Endothelial cell of umbilical vein (primary cell): ENCODE measurements at regions not wholly inside any gene's neighbourhood (a gene's known extent, or its start where the extent isn't known, plus 50 kb on each side); places are given as distances from the start of the nearest gene placed in this dataset.

ENCODE experiments used
- BruUV-seq: library from RNA; stranded (reverse); fragments of 400-500 nt; replicated peaks from 2 replicates; lab custom pipeline; 2021; lab: Mats Ljungman, UMichigan
- CTCF ChIA-PET: fragments of 300-600, 350-600 bp; sonication (Branson Sonifier 250); formaldehyde crosslinking; loops from one replicate; lab custom pipeline; 2021; ENCODE audit warnings: antibody characterized with exemption, inconsistent platforms; lab: Charles Lee
- POLR2A ChIA-PET: fragments of 300-600, 350-600 bp; sonication (Branson Sonifier 250); formaldehyde crosslinking; loops from one replicate; lab custom pipeline; 2021; ENCODE audit warnings: antibody characterized with exemption, inconsistent platforms; lab: Charles Lee
- DNase-seq: peaks from one replicate; pipeline ENCODE4 v3.0.0-alpha.2; 2011; ENCODE audit warnings: low read depth, low spot score
- FAIRE-seq: peaks from 2 replicates; lab custom pipeline; 2011; peaks lifted over from hg19 to GRCh38; lab: Jason Lieb, UNC
- H2AFZ ChIP-seq: 2 replicates; pipeline ENCODE4 v1.6.0; 2012; ENCODE audit warnings: low read depth, low read length, control low read depth, inconsistent platforms
- H3K27ac ChIP-seq: 2 replicates; pipeline ENCODE4 v1.5.1; 2011; ENCODE audit warnings: low read depth, mild to moderate bottlenecking, control low read depth, low read length, moderate library complexity; ENCODE audit not compliant: insufficient read depth
- H3K27me3 ChIP-seq, 2 experiments: 2 replicates each; pipeline versions ENCODE4 v1.6.0 to v1.6.1; 2011; ENCODE audit warnings: low read length in 2 of 2, mixed read lengths in 1 of 2; ENCODE audit not compliant: control insufficient read depth in 2 of 2, insufficient read depth in 2 of 2
- H3K36me3 ChIP-seq, 2 experiments: 2 replicates in 1 of 2; 3 replicates in 1 of 2; pipeline ENCODE4 v1.5.1; 2011; ENCODE audit warnings: low read length in 2 of 2, mild to moderate bottlenecking in 1 of 2, moderate library complexity in 1 of 2; ENCODE audit not compliant: control insufficient read depth in 2 of 2, insufficient read depth in 2 of 2; ENCODE audit errors: extremely low read depth in 1 of 2
- H3K4me1 ChIP-seq: 3 replicates; pipeline ENCODE4 v1.5.1; 2011; ENCODE audit warnings: mild to moderate bottlenecking, low read length; ENCODE audit not compliant: control insufficient read depth, insufficient read depth; ENCODE audit errors: extremely low read depth
- H3K4me2 ChIP-seq: 2 replicates; pipeline ENCODE4 v1.6.1; 2011; ENCODE audit warnings: low read length, control low read depth, mixed read lengths; ENCODE audit not compliant: insufficient read depth
- H3K4me3 ChIP-seq, 3 experiments: fragments of 200-600 bp in 1 of 3; sonication (generic), shearing (Covaris generic) in 1 of 3; replicated peaks in 1 of 3; 2 replicates each; pipeline ENCODE4 v1.5.1; 2011 to 2016; ENCODE audit warnings: control low read depth in 3 of 3, low read length in 3 of 3, mild to moderate bottlenecking in 2 of 3, inconsistent platforms in 1 of 3, low read depth in 1 of 3, moderate library complexity in 1 of 3; ENCODE audit not compliant: insufficient read depth in 1 of 3
- H3K79me2 ChIP-seq: 2 replicates; pipeline ENCODE4 v1.6.0; 2012; ENCODE audit warnings: low read length, inconsistent platforms; ENCODE audit not compliant: control insufficient read depth, insufficient read depth
- H3K9ac ChIP-seq: replicated peaks from 2 replicates; pipeline ENCODE3; 2011; ENCODE audit warnings: low read length, control low read depth; ENCODE audit not compliant: insufficient read depth; ENCODE audit errors: extremely low read depth
- H3K9me1 ChIP-seq: replicated peaks from 3 replicates; pipeline ENCODE4 v1.6.0; 2011; ENCODE audit warnings: mild to moderate bottlenecking, low read length; ENCODE audit not compliant: control insufficient read depth, insufficient read depth; ENCODE audit errors: extremely low read depth
- H3K9me3 ChIP-seq: replicated peaks from 2 replicates; pipeline ENCODE4 v1.5.1; 2012; ENCODE audit warnings: low read length, inconsistent platforms; ENCODE audit not compliant: control insufficient read depth, insufficient read depth
- H4K20me1 ChIP-seq: replicated peaks from 2 replicates; pipeline ENCODE3; 2011; ENCODE audit warnings: mild to moderate bottlenecking, low read length; ENCODE audit not compliant: control insufficient read depth, insufficient read depth; ENCODE audit errors: extremely low read depth
- CTCF ChIP-seq, 2 donors: IDR thresholded peaks; 1 replicate in 1 of 2; 2 replicates in 1 of 2; pipeline ENCODE4 v1.5.1; 2011; ENCODE audit warnings: low read length in 2 of 2, mild to moderate bottlenecking in 2 of 2, moderate library complexity in 2 of 2, control low read depth in 1 of 2, inconsistent platforms in 1 of 2, low read depth in 1 of 2; ENCODE audit not compliant: insufficient read depth in 1 of 2; ENCODE audit errors: extremely low read depth in 1 of 2
- EZH2 ChIP-seq: IDR thresholded peaks from 2 replicates; pipeline ENCODE4 v1.6.1; 2012; ENCODE audit warnings: borderline replicate concordance, low read depth, mild to moderate bottlenecking, moderate library complexity, low read length, inconsistent platforms; ENCODE audit not compliant: severe bottlenecking
- FOS ChIP-seq: IDR thresholded peaks from 2 replicates; pipeline ENCODE4 v1.6.1; 2011; ENCODE audit warnings: mild to moderate bottlenecking, low read length, moderate library complexity, borderline replicate concordance; ENCODE audit not compliant: insufficient read depth
- GATA2 ChIP-seq: IDR thresholded peaks from 2 replicates; pipeline ENCODE4 v1.7.0; 2011; ENCODE audit warnings: low read depth, mild to moderate bottlenecking, moderate library complexity, mixed read lengths, low read length; ENCODE audit not compliant: insufficient read length, insufficient read depth
- JUN ChIP-seq: IDR thresholded peaks from 2 replicates; pipeline ENCODE4 v1.6.1; 2011; ENCODE audit warnings: borderline replicate concordance, low read depth; ENCODE audit not compliant: insufficient read length, insufficient read depth
- MAX ChIP-seq: IDR thresholded peaks from 2 replicates; pipeline ENCODE4 v1.6.1; 2011; ENCODE audit not compliant: insufficient read depth, insufficient read length
- MYC ChIP-seq: IDR thresholded peaks from one replicate; pipeline ENCODE4 v1.6.1; 2011; ENCODE audit warnings: mild to moderate bottlenecking, low read depth, low read length
- POLR2A ChIP-seq: IDR thresholded peaks from 2 replicates; pipeline ENCODE4 v1.6.1; 2012; ENCODE audit warnings: low read depth, mild to moderate bottlenecking, control low read depth, low read length
- POLR2AphosphoS5 ChIP-seq: IDR thresholded peaks from 2 replicates; pipeline ENCODE4 v1.6.1; 2012; ENCODE audit warnings: low read depth, mild to moderate bottlenecking, control low read depth, low read length, moderate library complexity; ENCODE audit not compliant: insufficient read depth
- dilution Hi-C: fragments of 300-500 bp; cut with MboI; formaldehyde crosslinking; loops from one replicate; pipeline ENCODE4 v1.15.0; 2019; ENCODE audit warnings: low sequenced_read_pairs; ENCODE audit not compliant: extremely low pct_ligation_motif_present
- intact Hi-C: fragments of 100-400 bp; cut with micrococcal nuclease; formaldehyde crosslinking; loops from one replicate; pipeline ENCODE4 v1.10.0; 2022

- POLR2A ChIA-PET: no interaction called here
- no peak for DNase-seq
- H4K20me1 ChIP-seq: no peaks in the 10 kb centered on the region
- H3K9me1 ChIP-seq: no peaks in the 10 kb centered on the region
- no peak overlapping the region for H3K27ac ChIP-seq
- H3K9ac ChIP-seq: no peak overlapping the region
- dilution Hi-C loops: no loop called here
- no peaks in the 10 kb centered on the region for H3K36me3 ChIP-seq
- CTCF ChIA-PET: interaction anchor here (0.9 kb wide), 1 partner anchor 22 kb away, joined by 3 read pairs; no protein-coding TSS in a partner anchor
- intact Hi-C loops: no loop called here
- FAIRE-seq: no peak
- no peak overlapping the region for H2AFZ ChIP-seq
- no peaks in the 10 kb centered on the region for H3K4me1 ChIP-seq
- H3K4me3 ChIP-seq: no peak overlapping the region
- no peak overlapping the region for H3K4me2 ChIP-seq
- BruUV-seq: no TSS peak
- no peaks in the 10 kb centered on the region for H3K79me2 ChIP-seq
- TF ChIP-seq JUN: no peak
- no peak for TF ChIP-seq POLR2A
- no peak for TF ChIP-seq MAX
- TF ChIP-seq POLR2AphosphoS5: no peak
- no peak for TF ChIP-seq EZH2
- no peak for TF ChIP-seq MYC
- TF ChIP-seq GATA2: no peak
- no peak for TF ChIP-seq CTCF (IDR thresholded peaks at IDR 0.05; ENCODE audit: extremely low read depth in 1 of 2, insufficient read depth in 1 of 2, low read depth in 1 of 2, low read length in 2 of 2)
- no peak for TF ChIP-seq FOS
- H3K9me3 ChIP-seq: no peaks in the 10 kb centered on the region
- H3K27me3 ChIP-seq: no peaks in the 10 kb centered on the region
These were observed 282.1 kb downstream of the MIAT start for GRCh38 chr22:26939466-26939865.
